GM18511 (cell line): ENCODE measurements at regions not wholly inside any gene's neighbourhood (a gene's known extent, or its start where the extent isn't known, plus 50 kb on each side); places are given as distances from the start of the nearest gene placed in this dataset.
A peak's percentile ranks its signal among the peaks of the same experiment; 100 is the strongest.

Source experiments
- ATAC-seq: cut with Tn5 transposase; IDR thresholded peaks from one replicate; pipeline ENCODE4 v1.9.1; 2021; ENCODE audit warnings: mild to moderate bottlenecking, moderate library complexity; ENCODE audit not compliant: unreplicated experiment

DNA sequence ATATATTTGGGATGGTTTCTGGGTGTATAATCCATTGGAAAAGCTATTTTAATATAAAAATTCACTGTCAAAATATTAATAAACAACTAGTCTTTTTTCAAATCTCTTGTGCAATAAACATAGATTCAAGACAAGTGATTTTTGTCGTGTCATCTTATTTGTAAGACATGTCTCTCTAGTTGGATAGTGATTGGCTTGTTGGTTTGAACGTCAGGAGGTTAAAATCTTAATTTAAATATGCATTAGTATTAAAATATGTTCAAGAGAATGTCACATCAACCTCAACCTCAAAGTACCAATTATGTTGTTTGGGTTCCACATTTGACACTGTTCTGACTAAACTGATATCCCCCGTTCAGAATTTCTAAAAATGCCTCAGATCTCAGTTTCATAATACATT is 287.6 kb downstream of the CASP12 start:
- no peak for ATAC-seq

DNA sequence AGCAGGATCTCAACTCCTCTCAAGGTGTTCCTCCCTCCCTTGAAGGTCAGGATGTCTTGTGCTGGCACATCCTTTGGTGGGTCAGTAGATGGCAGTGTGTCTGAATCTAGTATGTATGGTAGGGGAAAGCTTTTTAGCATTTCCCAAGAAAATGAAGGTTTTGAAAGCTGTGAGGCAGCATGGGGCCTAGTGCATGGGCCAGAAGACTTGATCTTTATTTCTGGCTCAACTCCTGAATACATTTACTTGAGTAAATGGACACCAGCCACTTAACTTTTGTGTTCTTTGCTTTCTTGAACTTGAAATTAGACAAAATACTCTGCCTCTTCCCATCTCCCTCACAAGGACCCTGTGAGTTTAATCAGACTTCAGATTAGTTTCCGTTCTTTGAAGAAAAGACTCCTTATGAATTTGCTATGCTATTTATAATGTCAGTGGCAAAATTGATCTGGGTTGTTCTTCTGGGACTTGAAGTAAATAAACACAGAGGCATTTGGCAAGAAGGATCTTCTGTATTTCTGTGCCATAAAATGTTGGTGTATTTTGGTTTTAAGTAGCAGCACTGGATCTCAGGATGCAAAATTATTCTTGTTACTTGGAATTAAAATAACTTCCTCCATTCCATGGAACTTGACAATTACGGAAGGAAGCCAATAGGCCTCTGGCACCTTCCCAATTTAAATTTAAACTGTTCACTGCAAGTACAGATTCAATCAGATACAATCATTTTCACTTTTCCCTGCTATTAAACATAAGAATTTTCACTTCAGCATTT is 288.8 kb downstream of the CASP12 start:
- peak; percentile 95 for ATAC-seq

DNA sequence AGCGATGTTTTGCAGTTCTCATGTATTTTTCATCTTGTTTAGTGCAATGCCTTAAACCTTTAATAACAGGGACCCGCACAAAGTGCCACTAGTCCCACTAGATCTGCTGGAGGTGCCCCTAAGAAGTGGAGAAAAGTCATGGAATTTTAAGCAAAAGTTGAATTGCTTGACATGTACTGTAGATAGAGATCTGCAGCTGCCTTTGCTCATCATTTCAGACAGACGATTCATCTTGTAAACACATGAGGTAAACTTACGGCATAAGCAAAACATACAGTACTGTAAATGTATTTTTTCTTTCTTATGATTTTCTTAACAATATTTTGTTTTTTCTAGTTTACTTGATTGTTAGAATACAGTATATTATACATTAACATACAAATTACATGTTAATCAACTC is 295.6 kb downstream of the CASP12 start:
- no peak for ATAC-seq

DNA sequence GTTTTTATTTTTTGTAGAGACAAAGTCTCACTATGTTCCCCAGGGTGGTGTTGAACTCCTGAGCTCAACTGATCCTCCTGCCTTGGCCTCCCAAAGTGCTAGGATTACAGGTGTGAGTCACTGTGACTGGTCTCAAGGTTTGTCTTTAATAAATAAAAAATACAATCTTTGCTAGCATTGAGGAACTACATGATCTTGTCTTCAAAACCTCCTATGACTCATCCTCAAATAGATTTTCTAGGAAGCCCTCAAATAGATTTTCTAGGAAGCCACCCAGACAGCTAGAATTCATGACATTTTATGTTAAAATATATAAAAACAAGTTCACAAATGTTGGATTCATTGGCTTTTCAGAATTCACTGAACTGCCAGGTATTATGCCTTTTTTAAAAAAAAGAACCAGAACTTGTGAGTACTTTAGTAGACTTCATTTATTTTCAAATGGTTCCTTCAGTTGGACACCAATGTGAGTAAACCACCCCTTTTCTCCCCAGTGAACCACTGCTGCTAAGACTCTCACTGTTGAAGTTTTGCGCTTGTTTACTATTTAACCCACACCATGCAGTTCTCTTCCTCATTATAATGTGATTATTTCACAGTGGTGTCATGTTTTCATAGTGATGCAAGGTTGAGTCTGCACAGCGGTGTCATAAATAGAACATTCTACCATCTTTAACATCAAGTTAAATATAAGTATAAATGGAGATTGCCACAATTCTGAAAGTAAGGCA is 303.9 kb downstream of the CASP12 start:
- ATAC-seq, result no peak

DNA sequence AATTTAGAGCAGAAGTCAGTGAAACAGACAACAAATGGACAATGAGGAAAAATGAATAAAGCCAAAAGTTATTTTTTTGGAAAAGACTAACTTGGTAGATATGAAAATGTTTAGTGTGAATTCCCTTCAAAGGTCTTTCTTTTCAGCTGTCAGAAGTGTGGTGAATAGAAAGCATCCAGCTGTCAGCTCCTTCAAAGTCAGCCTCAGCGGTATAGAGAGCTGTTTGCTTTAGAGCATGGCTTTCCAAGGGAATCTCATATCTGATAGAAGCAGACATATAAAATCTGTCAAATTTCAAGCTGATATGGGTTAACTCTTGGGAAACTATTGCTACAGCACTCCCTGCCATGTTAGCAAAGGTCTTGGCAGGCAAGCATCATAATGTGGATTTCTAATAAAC is 309.3 kb downstream of the CASP12 start:
- ATAC-seq, result no peak

DNA sequence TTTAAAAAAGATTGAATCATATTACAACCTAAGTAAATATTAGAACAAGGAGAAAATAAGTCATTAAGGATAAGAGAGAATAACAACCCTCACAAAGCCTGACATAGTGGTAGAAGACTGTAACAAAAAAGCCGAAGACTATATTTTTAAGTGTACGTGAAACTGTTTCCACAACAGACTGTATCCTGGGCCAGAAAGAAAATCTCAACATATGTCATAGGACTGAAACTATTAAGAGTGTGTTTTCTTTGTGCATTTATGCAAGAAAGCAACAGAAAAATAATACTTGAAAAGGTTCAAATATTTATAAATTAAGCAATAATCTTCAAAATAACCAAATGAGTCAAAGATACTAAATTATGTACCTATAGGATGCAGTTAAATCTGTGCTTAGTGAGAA is 309.8 kb downstream of the CASP12 start:
- no peak for ATAC-seq

DNA sequence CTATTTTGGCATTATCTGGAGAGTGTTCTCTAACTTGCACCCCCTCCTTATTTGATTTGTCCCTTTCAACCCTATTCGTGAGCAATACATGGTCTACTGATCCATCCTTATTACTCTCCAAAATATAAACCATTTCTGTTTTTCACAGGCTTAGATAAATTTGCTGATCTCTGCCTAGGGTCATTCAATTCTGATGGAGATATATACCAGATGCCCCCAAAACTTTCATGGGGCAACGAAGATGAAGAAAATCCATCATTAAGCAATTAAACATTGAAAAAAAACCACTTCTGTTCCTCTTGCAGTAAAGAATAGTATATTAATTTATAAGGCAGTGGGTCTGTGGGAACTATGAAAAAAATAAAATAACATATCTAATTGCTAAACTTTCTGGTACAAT is 313.4 kb downstream of the CASP12 start:
- no peak for ATAC-seq

DNA sequence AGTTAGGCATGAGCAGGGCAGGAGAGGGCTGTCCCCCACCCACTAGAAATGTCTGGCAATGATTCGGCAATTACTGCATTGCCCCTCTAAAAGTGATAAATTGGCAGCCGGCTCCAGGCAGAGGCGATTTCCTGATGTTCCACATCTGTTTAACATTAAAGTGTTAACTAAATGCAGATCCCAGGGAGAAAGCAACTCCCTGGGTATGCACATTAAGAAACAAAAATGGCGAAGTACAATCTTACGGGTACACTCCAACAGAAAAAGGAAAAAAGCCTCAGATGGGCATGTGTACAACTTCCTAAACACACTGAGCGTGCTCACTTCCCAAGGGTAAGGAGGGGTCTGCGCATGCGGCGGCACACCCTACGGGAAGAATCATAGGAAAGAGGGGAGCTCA is 314.4 kb downstream of the CASP12 start:
- ATAC-seq, result no peak

DNA sequence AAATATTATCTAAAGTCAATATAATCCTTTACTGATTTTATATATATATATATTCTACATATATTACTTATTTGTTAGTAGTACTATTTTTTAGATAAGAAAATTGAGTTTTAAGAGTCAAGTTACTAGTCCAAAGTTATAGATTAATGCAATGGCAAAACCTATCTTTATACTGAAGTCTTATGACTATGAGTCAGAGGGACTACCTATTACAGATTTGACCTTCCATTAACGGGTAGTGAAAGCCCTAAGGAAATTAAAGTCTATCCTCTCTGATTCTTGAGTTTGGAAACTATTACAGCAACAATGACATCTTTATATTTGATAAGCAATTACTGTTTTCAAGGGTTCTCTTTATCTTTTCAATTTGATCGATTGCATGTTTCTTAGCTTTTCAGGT is 315.8 kb downstream of the CASP12 start:
- ATAC-seq, result no peak

DNA sequence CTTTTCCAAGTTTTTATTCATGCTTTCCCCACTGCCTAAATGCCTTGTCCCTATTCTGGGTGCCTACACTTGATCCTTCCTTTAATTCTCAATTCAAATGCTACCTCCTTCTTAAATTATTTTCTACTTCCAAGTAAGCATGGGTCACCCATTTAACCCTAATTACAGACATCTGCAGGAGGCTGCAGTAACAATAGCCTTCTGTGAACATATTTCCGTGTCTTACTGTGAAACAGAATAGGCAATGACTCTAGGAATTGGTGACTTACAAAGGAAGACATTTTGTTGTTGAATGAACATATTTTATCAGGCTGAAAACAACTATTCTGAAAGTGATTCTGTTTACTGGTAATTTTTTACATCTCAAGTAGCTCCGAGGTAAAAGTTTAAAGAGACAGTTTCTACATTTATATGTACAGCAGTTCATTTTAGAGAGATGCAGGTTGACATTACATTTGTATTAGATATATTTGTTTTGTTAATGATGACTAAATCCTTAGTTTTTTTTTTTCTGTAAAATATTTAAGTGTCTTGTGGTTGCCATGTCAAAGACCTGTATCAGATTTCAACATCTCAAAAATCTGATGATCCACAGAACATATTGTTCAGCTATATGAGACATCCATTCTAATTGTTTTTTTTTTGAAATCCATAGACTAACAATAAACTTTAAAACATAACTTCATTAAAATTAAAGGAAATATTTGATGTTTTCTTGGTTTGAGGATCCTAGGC is 316.8 kb downstream of the CASP12 start:
- ATAC-seq, result no peak

DNA sequence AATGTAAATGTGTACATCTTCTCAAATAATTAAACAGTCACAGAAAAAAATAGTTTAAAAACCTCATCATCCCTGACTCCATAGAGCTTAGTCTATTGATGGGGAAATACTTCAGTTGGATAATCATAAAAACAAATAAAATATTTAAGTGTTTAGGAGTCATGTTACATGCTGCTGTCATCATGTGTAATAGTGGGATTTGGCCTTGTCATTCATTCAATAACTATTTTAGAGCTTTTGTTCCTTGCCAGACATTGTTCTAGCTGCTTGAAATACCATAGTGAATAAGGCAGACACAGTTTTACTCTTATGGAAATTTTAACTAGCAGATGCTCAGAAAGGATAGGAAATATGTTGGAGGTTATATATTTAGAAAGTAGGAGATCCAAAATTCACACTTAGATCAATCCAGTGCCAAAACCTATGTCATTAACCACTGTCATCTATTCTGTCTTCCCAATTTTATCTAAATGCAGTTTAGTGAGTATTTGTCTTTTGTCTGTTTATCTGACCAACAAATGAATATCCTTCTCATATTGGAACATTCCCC is 324.7 kb downstream of the CASP12 start:
- no peak for ATAC-seq

DNA sequence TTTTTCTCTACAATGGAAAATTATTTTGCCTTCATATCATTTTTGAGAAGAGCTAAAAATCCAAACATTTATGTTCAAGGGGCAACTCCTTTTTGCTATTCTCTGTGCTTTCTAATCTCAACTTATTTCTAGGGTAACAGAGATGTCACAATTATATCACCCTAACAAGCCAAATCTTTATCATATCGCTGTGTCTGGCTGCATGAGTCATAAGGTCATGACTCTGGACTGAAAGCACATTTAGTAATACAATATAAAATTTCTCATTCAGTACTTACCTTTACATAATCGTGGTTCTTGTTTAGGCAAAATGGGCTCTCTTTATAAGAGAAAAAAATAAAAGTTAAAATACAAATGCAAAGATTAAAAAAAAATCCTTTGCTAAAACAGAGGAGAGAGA is 326.0 kb downstream of the CASP12 start:
- no peak for ATAC-seq

DNA sequence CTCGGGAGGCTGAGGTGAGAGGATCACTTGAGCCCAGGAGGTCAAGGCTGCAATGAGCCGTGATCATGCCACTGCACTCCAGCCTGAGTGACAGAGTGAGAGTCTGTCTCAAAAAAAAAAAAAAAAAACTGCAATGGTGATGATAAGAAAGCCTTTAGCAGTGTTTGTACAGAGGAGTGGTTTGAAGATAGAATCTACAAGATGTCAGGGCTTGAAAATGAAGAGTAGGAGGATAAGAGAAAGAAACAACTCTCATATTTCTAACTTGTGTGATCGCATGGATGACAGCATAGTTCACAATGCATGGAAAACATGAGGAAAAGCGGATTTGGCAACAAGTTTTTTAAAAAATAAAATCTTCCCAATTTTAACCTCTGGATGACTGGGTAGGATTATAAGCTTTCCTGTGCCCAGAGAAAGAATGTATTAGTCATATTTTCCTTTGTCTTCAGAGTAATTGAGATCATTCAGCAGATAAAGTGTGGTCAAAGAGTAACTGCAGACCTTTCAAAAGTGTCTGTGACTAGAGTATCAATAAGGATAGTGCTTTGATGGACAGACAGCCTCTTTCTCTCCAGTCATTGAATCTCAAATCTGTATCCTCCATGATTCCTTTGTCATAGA is 328.1 kb downstream of the CASP12 start:
- no peak for ATAC-seq

DNA sequence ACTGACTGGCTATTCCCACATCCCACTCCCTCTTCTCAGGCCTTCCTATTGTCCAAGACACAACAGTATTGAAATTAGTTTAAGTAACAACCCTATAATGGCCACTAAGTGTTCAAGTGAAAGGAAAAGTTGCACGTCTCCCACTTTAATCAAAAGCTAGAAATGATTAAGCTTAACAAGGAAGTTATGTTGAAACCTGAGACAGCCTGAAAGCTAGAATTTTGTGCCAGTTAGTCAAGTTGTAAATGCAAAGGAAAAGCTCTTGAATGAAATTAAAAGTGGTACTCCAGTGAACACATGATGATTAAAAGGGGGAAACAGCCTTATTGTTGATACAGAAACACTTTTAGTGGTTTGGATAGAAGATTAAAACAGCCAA is 332.7 kb downstream of the CASP12 start:
- no peak for ATAC-seq

DNA sequence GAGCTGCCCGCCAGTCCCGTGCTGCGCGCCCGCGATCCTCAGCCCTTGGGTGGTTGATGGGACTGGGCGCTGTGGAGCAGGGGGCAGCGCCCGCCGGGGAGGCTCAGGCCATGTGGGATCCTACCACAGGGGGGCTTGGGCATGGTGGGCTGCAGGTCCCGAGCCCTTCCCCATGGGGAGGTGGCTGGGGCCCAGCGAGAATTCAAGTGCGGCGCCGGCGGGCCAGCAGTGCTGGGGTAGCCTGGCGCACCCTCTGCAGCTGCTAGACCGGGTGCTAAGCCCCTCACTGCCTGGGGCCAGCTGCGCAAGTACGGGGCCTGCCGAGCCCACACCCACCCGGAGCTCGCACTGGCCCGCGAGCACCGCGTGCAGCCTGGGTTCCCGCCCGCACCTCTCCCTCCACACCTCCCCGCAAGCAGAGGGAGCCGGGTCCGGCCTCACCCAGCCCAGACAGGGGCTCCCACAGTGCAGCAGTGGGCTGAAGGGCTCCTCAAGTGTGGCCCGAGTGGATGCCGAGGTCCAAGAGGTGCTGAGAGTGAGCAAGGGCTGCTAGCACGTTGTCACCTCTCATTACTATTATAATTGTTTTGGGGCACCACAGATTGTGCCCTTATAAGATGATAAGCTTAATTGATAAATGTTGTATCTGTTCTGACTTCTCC is 333.2 kb downstream of the CASP12 start:
- ATAC-seq, result no peak

DNA sequence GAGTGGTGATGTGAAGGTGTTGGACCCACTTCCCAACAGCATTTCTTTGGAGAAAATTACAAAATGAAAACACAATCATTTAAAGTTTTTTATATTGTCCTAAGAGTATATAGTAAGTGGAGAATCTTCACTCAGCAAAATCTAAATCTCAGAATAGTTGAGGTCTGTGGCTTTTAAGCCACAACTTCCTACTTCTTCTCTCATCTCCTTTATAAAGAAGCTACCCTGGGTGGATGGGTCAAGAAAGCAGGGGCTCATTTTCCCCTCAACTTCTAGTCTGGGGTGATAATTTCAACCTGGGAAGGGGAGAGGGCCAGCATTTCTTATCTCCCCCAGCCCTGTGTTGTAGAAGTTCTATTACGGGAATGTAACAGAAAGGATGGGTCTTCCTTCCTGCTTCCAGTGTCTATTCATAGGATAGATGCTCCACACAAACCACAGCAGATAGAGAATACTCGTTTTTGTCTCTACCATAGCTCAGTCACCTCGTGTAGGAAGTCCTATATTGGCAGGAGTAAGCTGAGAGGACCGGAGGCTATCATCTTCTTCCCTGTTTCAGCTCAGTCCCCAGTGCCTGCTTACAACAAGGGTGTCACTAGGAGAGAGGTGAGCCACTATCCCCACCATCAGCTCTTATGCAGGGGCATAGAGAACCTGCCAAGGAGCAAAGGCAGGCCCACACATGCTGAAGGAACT is 341.5 kb downstream of the CASP12 start:
- no peak for ATAC-seq

DNA sequence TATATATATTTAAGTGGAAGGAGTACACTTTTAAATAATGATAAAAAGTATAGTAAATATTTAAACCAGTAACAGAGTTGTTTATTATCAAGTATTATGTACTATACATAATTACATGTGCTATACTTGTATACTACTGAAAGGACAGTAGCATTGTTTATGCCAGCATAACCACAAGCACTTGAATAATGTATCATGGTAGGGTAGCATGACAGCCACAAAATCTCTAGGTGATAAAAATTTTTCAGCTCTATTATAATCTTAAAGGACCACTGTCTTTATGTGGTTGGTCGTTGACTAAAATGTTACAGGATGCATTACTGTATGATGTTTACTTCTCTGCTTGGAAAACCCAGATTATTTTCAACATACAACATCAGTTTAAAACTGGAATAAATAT is 349.2 kb downstream of the CASP12 start:
- no peak for ATAC-seq

DNA sequence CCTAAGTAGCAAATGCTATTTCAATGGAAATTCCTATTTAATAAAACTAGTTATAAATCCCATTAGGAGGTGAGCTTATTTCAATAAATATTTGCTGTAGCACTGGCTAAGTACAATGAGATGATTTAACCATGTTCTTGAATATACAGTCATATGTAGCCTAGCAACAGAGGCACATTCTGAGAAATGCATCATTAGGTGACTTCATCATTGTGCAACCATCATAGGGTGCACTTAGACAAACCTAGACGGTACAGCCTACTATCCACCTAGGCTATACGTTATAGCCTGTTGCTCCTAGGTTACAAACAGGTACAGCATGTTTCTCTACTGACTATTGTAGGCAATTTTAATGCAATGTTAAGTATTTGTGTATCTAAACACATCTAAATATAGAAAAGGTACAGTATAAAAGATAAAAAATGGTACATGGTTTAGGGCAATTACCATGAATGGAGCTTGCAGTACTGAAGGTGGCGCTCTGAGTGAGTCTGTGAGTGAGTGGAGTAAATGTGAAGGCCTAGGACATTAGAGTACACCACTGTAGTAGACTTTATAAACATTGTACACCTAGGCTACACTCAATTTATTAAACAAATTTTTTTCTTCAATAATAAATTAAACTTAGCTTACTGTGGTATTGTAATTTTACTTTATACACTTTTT is 350.1 kb downstream of the CASP12 start:
- no peak for ATAC-seq

DNA sequence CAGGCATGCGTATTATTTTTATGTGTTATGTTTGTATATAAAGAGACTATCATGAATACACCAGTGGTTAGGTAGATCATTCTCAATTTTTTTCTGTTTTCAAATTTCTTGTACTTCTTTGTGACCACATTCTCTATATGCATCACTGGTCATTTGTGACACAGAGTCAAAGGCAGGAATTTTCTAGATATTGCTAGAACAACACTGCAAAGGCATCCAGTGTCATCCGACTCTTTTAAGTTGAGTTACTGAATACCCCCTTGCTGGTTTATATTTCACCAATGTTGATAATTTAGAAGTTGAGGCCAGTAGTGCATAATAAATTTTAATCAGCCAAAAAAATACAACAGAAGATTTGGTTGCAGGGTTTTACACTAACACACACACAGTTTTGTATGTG is 351.8 kb downstream of the CASP12 start:
- no peak for ATAC-seq

DNA sequence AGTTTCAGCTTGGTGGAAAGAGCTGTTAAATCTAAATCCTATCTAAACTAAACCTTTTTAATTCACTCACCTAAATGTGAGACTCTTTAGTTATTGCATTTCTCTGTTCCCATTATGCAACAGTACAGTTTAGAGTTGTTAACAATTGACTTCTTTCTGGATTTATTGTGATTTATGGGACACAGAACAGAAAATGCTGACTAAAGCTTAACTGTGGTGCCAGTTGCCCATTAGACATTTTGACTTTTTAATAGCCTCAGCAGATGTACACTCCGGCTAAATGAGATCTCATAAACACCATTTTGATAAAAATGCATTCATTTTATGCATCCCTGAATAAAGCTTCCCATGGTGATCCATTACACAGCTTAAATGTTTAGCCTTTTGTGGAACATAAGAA is 356.6 kb downstream of the CASP12 start:
- no peak for ATAC-seq
